HG03280 (cell line): ENCODE measurements at regions not wholly inside any gene's neighbourhood (a gene's known extent, or its start where the extent isn't known, plus 50 kb on each side); places are given as distances from the start of the nearest gene placed in this dataset.

Source experiments
- ATAC-seq: cut with Tn5 transposase; IDR thresholded peaks from one replicate; pipeline ENCODE4 v1.9.1; 2021; ENCODE audit warnings: mild to moderate bottlenecking, moderate library complexity; ENCODE audit not compliant: unreplicated experiment

DNA sequence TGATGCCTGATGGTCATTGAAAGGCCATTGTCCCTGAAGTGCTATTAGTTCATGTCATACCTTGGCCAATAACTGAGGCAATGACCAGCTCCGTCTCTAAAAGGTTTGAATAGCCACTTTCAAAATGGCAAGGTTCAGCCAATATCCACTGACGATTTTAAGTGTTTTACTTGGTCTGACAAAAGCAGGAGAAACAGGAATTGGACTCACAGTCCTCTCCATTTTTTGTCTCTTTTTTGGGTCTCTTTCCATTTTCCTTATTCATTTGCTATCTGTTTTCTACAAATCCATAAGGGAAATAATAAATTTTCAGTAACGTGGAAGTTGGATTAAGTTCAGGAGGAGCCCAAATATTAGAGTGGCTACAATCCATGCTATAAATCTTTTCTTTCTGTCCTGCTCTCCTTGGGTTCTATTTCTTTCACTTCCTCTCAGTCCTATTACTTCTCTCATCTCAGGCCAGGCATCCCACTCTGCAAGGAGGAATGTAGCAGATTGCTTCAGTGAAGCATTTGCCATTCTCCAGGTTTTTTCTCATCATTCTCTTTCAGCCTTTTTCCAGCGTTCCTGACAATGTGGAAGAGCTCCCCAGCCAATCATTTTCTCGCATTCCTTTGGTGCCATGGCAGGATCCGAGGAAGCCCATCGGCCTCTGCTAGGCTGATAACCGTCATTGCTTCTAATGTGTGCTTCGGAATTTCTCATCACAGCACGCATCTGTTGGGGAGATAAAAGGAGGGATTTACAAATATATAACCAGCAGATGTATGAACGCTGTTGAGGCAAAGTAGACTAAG lies 414.5 kb downstream of the ADGRL2 start:
- no peak for ATAC-seq

DNA sequence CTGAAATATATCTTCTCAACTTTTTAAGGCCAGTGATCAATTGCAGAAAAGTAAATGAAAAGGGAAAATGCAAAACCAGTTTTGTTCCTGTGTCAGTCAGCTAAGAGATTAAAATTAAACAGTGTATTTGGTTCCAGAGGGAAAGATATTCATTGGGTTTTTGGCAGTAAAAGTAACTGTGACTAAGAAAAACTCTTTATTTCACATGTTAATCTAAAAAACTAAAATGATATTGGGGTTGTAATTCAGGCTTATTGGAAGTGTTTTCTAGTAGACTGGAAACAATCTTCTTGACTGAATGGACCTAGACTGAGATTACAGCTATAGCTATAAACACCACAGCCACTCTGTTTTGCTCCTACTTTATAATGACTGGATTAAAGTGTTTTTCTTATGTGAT lies 413.9 kb downstream of the ADGRL2 start:
- no peak for ATAC-seq

DNA sequence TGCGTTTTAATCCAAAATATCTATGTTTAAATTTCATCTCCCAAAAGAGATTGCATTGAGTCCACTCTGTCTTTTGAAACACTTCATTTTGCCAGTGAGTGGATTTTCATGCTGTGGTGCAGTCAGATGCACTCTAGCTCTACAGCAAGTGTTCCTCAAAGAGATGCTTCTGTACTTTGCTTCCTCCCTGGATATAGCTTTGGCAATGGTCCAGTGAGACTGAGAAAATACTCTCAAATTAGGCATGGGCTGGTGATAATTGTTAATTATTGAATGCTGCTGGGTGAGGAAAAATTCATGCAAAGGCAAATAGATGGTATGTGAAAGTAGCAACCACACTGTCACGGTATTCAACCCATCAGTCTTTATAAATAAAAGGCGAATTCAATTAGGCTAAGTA lies 396.9 kb downstream of the ADGRL2 start:
- no peak for ATAC-seq

DNA sequence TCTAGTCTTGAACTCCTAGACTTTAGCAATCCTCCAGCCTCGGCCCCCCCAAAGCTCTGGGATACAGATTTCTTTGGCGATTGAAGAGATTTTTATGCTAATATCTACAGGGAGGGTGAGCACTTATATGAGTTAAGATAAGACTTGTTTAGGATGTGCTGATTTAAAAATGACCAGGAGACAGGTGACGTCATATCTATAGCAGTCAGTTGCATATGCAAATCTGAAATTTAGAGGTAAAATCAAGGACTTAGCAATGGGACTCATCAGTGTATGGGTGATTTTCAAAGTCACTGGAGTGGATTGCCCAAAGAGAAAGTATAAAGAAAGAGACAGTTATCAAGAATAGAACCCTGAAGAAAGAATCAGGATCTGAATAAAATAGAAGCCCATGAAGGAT lies 394.5 kb downstream of the ADGRL2 start:
- no peak for ATAC-seq

DNA sequence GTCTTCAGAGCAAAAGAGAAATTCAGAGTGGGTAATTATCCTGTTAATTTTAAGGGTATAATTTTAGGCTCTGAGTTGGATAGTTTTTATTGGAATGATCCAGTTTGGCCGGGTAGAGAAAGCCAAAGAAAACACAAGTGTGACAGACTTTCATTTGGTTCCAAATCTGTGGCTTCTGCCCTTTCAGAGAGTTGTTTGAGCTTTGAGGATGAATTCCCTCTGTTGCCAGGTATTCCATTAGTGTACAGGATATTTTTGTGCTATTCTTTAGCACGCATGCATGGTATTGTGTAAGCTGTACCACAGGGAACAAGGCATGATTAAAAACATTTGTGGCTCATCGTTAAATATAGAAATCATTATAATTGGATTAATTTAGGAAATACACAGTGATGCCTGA lies 384.4 kb downstream of the ADGRL2 start:
- no peak for ATAC-seq

GRCh38 chr1:82181846-82182245 lies 381.1 kb downstream of the ADGRL2 start:
- no peak for ATAC-seq

- no peak for ATAC-seq
These were observed 378.4 kb downstream of the ADGRL2 start for GRCh38 chr1:82179131-82179530.

DNA sequence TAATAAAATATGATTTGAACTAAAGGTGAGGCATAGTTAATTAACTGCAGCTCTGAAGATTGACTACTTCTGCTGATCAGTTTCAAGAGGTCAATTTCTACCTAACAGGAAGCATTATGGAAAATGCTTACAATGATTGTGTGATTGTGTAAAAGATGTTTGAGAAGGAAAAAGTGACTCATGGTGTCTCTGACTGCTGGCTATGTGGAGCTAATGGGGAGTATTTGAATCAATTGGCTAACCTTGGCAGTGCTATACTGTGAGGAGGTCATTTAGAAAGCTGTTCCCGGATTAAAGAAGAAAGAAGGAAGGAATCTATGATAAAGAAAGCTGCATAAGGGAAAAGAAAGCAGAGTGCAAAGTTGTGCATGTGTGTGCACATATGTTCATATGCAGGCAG lies 376.5 kb downstream of the ADGRL2 start:
- no peak for ATAC-seq

DNA sequence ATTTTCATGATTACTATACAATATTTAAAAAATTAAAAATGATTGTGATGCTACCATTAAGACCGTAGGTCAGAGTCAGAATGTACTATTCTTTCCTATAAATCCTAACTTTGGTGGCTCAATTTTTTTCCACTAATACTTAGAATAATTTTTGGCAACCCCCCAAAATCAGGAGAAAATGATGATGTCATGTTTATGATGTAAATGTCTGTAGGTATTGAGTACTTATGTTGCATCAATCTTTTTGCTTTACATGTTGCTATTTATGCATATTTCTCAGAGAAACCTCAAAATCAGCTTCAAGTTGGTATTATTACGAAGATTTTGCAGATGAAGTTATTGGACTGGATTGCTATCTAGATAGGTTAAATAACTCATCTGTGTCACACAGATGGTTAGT lies 371.2 kb downstream of the ADGRL2 start:
- ATAC-seq, result no peak

- no peak for ATAC-seq
These were observed 367.7 kb downstream of the ADGRL2 start for GRCh38 chr1:82168482-82168881.

- ATAC-seq, result no peak
These were observed 364.6 kb downstream of the ADGRL2 start for GRCh38 chr1:82165304-82165703.

DNA sequence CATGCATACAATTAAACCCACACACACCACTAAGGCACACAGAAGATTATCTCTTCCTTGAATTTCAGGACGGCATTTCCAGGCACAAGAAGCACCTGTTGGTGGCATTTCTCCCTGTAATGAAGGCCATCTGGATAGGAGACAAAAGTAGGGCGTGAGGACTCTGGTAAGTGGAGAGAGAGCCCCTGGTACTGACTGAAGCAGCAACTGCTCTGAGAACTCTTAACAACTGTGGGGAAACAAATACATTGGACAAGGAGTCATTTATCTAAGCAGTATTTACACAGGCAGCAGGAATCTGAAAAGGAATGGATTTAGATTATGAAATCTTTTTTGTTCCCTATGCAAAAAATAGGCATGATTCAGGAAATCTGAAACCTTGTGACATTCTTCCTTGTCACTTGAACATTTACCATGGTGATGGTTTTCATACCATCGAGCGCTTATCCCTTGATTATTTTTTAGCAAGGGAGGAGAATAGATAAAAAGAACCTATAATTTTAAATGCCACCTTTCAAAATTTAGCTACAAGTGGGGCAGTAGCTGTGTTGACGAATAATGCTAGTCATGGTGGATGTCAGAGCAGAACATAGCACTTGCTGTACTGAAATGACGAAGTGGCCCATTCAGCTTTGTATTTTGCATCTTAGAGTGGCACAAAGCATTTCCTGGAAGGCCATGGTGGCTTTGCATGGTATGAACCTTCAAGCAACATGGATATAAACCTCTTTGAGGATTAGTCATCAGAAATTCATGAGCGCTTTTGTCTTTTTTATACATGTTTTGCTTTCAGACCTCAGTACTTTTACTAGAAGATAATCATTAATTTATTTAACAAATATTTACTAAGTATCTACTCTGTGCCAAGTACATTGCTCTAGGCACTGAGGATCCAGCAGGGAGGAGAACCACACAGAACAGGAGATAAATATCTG lies 362.0 kb downstream of the ADGRL2 start:
- no peak for ATAC-seq

DNA sequence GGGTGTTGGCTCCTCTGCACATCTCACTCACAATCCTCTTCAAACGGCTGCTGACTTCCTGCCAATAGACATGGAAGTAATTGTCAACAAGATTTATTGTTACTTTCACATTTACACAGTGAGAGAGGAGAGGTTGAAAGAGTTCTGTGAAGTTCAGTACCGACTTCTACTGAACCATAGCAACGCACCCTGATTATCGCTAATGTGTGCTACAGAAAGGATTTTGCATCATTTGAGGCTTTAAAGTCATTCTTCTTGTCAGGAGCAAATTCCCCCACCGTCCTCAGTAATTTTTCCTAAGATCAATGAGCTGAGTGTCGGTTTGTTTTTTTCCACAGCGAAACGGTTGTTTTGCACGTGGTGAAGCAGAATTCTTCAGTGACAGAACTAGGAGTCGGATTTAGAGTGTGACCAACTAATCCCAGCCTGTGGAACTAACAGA lies 361.0 kb downstream of the ADGRL2 start:
- no peak for ATAC-seq

DNA sequence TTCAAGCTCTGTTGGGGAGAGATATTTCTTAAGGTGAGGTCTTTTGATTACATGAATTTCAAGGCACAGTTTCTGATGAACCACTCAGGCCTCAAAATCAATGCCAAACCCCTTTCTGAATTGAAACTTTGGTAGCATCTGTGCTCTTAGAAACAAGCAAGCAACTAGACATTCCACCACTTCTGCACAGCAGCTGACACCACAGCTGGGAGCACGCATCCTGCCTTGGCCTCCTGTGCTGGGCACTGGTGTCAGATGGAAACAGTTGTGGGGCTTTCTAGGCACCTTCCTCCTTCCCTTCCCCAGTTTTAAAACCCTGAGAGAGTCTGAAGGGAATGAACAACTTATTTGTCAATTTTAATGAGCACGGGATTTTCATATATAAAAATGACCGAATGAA lies 360.2 kb downstream of the ADGRL2 start:
- ATAC-seq, result no peak

DNA sequence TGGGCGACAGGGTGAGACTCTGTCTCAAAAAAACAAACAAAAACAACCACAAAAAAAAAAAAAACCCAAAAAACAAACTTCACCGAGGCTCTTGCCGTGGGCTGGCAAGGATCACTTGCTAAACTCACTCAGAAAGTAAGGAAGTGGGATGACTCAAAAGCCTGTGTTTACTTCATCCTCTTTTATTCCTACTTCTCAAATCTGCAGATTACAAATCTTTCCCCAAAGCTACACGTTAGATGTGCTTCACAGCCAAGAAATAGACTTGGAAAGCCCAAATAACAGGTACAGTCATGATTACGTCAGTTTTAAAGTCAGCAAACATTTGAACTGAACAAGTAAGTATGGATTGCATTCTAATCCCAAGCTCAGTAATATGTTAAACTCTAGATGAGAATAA lies 359.3 kb downstream of the ADGRL2 start:
- ATAC-seq, result no peak

- ATAC-seq, result no peak
These were observed 358.2 kb downstream of the ADGRL2 start for GRCh38 chr1:82158981-82159380.

DNA sequence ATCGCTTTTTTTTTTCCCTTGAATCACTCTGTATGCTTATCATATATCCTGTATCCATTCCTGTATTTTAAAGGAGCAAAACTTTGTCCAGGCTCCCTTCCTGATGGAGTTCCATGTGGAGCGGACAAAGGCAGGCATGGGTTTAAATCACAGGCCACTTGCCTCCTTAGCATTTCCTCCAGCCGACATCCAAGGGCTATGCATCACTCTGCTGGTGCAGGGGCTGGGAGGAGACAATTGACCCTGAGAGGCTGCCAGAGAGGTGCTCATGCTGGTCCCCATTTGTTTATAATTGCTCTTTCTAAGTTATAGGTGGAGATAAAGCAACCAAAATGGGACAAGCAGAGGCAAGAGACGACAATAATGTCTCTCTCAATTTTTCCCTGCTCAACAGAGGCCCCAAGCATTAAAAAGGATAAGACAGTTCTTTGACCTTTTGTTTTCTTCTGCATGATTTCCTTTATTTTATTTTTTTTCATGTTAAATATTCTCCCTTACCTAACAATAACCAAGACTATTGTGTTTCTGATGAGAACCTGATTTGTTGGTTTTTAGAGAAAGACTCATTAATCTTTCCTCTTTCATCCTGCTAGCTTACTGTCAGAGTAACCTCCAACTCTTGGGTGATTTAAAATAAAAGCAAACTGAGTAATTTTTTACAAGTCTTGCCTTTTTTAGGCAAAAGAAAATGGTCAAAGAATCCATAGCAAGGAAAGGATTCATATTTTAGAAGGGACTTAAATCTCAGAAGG lies 353.7 kb downstream of the ADGRL2 start:
- ATAC-seq, result no peak

DNA sequence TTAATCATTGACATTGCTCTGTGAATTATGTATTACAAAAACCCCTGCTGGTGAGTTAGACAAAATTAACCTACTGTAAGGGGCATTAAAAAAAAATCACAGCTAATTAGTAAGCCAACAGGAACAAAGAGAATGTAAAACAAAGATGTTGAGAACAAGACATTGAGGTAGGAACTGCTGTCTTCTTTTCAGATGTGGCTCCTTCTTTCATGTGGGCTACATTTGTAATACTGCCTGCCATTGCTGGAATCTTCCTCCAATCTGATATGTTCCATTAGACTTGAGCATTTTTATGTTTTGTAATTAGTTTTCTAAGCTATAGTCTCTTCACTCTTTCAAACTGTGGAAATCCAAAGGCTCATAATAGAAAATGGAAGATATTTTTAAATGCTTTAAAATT lies 353.0 kb downstream of the ADGRL2 start:
- ATAC-seq, result no peak

- ATAC-seq, result no peak
These were observed 352.5 kb downstream of the ADGRL2 start for GRCh38 chr1:82153272-82153629.

DNA sequence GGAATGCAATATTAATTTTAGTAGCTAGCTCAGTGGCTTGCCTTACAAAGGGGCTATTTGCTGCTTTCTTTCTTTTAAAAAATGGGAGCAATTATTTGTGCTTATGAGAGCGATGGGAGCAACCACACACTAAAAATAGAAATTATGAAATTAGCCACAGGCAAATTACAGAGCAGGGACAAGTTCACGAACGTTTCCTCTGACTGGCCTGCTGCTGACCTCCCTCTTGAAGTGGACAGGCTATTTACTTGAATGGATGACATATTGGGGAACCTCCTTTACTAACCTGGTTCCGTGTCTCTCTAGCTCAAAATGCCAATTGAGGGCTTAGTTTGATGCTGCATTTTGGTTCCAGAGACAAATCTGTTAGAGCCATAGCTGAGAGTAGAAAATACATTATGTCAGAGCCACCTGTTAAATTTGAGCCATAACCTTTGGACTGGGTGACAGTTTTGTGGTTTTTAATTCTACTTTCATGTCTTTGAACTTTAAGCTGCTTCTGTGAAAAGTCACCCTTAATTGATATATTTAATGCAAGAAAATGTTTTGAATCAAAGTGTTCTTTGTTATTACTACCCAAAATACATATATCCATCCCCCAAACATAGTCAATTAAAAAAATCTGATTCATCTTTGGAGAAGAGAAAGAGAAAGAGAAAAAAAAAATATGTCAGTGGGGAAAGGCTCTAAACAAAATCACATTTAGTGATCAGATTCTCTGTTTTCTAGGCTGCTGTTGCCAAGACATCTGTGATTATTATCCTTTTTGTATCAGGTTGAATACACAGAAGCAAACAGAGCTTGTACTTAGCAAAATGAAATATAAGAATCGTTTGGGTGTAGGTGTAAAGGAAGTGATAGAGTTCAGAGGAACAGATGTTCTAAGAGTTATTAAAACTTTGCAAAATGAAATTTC lies 351.9 kb downstream of the ADGRL2 start:
- no peak for ATAC-seq
